HepG2 (cell line): ENCODE measurements at regions not wholly inside any gene's neighbourhood (a gene's known extent, or its start where the extent isn't known, plus 50 kb on each side); places are given as distances from the start of the nearest gene placed in this dataset.

ENCODE experiments used
- ATAC-seq: fragments of 200-7000 bp; cut with Tn5 transposase; 3 replicates; pipeline ENCODE4 v1.9.1; 2020; ENCODE audit warnings: mild to moderate bottlenecking, moderate library complexity
- BruUV-seq: library from RNA; stranded (reverse); fragments of 400-500 nt; replicated peaks from 2 replicates; lab custom pipeline; 2021; lab: Mats Ljungman, UMichigan
- CTCF ChIA-PET: fragments of 300-600 bp; formaldehyde crosslinking; extraction: SDS; loops from one replicate; lab custom pipeline; 2021; ENCODE audit warnings: low total read pairs, inconsistent platforms, low intra/inter-chr PET ratio; lab: Yijun Ruan, JAX
- POLR2A ChIA-PET: fragments of 350-600 bp; sonication (Branson Sonifier 250); formaldehyde crosslinking; loops from one replicate; lab custom pipeline; 2020; ENCODE audit warnings: antibody characterized with exemption, inconsistent platforms; lab: Yijun Ruan, JAX
- DNase-seq: peaks from one replicate; pipeline ENCODE4 v3.0.0-alpha.2; 2015; ENCODE audit warnings: low spot score
- FAIRE-seq: peaks from 3 replicates; lab custom pipeline; 2011; peaks lifted over from hg19 to GRCh38; lab: Jason Lieb, UNC
- H2AFZ ChIP-seq: one replicate; pipeline ENCODE4 v1.6.1; 2011; ENCODE audit warnings: low read length, inconsistent platforms
- H3K27ac ChIP-seq: fragments of 300-600 bp; 3 replicates; pipeline ENCODE4 v1.8.0; 2011; ENCODE audit warnings: mixed run types, mild to moderate bottlenecking, mixed read lengths, low read length, inconsistent platforms; ENCODE audit not compliant: insufficient read depth; ENCODE audit errors: extremely low read length
- H3K27me3 ChIP-seq, 2 experiments: fragments of 200-600 bp in 1 of 2; 2 replicates in 1 of 2; 3 replicates in 1 of 2; pipeline versions ENCODE4 v1.6.0 to v1.8.0; 2011; ENCODE audit warnings: low read length in 2 of 2, mild to moderate bottlenecking in 2 of 2, moderate library complexity in 2 of 2, inconsistent platforms in 1 of 2; ENCODE audit not compliant: insufficient read depth in 2 of 2, control insufficient read depth in 1 of 2
- H3K36me3 ChIP-seq, 2 experiments: fragments of 200-600 bp in 1 of 2; replicated peaks in 1 of 2; 2 replicates in 1 of 2; 3 replicates in 1 of 2; pipeline versions ENCODE4 v1.5.1 to v1.8.0; 2011; ENCODE audit warnings: low read length in 2 of 2, inconsistent platforms in 1 of 2; ENCODE audit not compliant: insufficient read depth in 2 of 2, control insufficient read depth in 1 of 2
- H3K4me1 ChIP-seq: 2 replicates; pipeline ENCODE4 v1.5.1; 2012; ENCODE audit warnings: low read length, inconsistent platforms; ENCODE audit not compliant: insufficient read depth
- H3K4me2 ChIP-seq: 2 replicates; pipeline ENCODE4 v1.6.0; 2011; ENCODE audit warnings: low read depth, low read length, inconsistent platforms
- H3K4me3 ChIP-seq, 3 experiments: fragments of 200-600 bp in 1 of 3; sonication (generic), shearing (Covaris generic) in 1 of 3; replicated peaks in 1 of 3; 2 replicates each; pipeline ENCODE4 v1.5.1; 2011 to 2016; ENCODE audit warnings: low read length in 3 of 3, inconsistent platforms in 2 of 3, low read depth in 2 of 3, mild to moderate bottlenecking in 2 of 3, control low read depth in 1 of 3, mixed read lengths in 1 of 3; ENCODE audit not compliant: insufficient read depth in 1 of 3
- H3K79me2 ChIP-seq: one replicate; pipeline ENCODE4 v1.6.1; 2011; ENCODE audit warnings: low read length, inconsistent platforms; ENCODE audit not compliant: insufficient read depth
- H3K9ac ChIP-seq: 2 replicates; pipeline ENCODE4 v1.6.0; 2011; ENCODE audit warnings: mild to moderate bottlenecking, low read depth, low read length, inconsistent platforms; ENCODE audit not compliant: insufficient read depth
- H3K9me3 ChIP-seq: 2 replicates; pipeline ENCODE4 v1.5.1; 2012; ENCODE audit warnings: mild to moderate bottlenecking, low read length
- H4K20me1 ChIP-seq: 2 replicates; pipeline ENCODE4 v1.6.0; 2011; ENCODE audit warnings: inconsistent platforms, mild to moderate bottlenecking, low read length, moderate library complexity; ENCODE audit not compliant: insufficient read depth
- DR1 ChIP-seq: sonication (generic); formaldehyde crosslinking; IDR thresholded peaks from 2 replicates; pipeline ENCODE4 v1.8.0; 2021; ENCODE audit warnings: mild to moderate bottlenecking, missing genetic modification reagents, inconsistent platforms
- KDM3A ChIP-seq: IDR thresholded peaks from 2 replicates; pipeline ENCODE4 v1.6.1; 2018; ENCODE audit warnings: low read depth, missing compliant biosample characterization
- REST ChIP-seq, 2 experiments: IDR thresholded peaks; 2 replicates each; pipeline ENCODE4 v1.6.1; 2011 to 2012; ENCODE audit warnings: low read length in 2 of 2, borderline replicate concordance in 1 of 2, low read depth in 1 of 2, mild to moderate bottlenecking in 1 of 2, moderate library complexity in 1 of 2
- SALL1 ChIP-seq: sonication (generic); formaldehyde crosslinking; IDR thresholded peaks from 2 replicates; pipeline ENCODE4 v1.8.0; 2022; ENCODE audit warnings: mild to moderate bottlenecking, missing genetic modification reagents
- SP140L ChIP-seq: sonication (generic); formaldehyde crosslinking; IDR thresholded peaks from 2 replicates; pipeline ENCODE4 v1.4.0; 2020; ENCODE audit warnings: missing genetic modification reagents, borderline replicate concordance
- ZNF12 ChIP-seq: sonication (generic); formaldehyde crosslinking; IDR thresholded peaks from 2 replicates; pipeline ENCODE4 v1.5.0; 2020; ENCODE audit warnings: missing genetic modification reagents
- ZNF564 ChIP-seq: sonication (generic); formaldehyde crosslinking; IDR thresholded peaks from 2 replicates; pipeline ENCODE4 v1.8.1; 2023; ENCODE audit warnings: mild to moderate bottlenecking, missing genetic modification reagents
- ZNF616 ChIP-seq: sonication (generic); formaldehyde crosslinking; IDR thresholded peaks from 2 replicates; pipeline ENCODE4 v1.5.0; 2020; ENCODE audit warnings: low read depth, mild to moderate bottlenecking, missing genetic modification reagents
- WGBS: methylation state at CpG from one replicate; pipeline ENCODE4 v1.1.6; 2017; ENCODE audit warnings: low lambda C conversion rate; 5-methylcytosine and 5-hydroxymethylcytosine counted together
- in situ Hi-C: cut with HindIII; loops from 2 replicates; pipeline ENCODE4 v1.10.0; 2017; ENCODE audit warnings: low pct_unique_long_range_greater_than_20kb; ENCODE audit not compliant: extremely low pct_ligation_motif_present
- intact Hi-C: fragments of 100-400 bp; cut with micrococcal nuclease; formaldehyde crosslinking; loops from one replicate; pipeline ENCODE4 v1.10.0; 2022; ENCODE audit not compliant: unreplicated experiment

- no peak overlapping the region for H2AFZ ChIP-seq
- H3K79me2 ChIP-seq = no peaks in the 10 kb centered on the region
- no peak overlapping the region for H3K4me3 ChIP-seq
- BruUV-seq = no TSS peak
- CTCF ChIA-PET = no interaction called here
- peaks cover 28% of the 10 kb centered on the region for H3K4me1 ChIP-seq
- H3K27ac ChIP-seq = no peak overlapping the region
- H3K36me3 ChIP-seq = no peaks in the 10 kb centered on the region
- in situ Hi-C loops (loop anchor here (10.0 kb wide), 1 partner anchor 792 kb away; no protein-coding TSS in a partner anchor), intact Hi-C loops (no loop called here)
- peaks cover under 1% of the 10 kb centered on the region; the same call in 1 of the 2 replicates for H3K9me3 ChIP-seq
- H4K20me1 ChIP-seq = no peaks in the 10 kb centered on the region
- no peak for ATAC-seq
- H3K4me2 ChIP-seq = no peak overlapping the region
- TF ChIP-seq ZNF616 (CRISPR knock-in tag) = no peak
- no peak for TF ChIP-seq ZNF564 (CRISPR knock-in tag)
- TF ChIP-seq KDM3A (CRISPR knock-in tag) = no peak
- TF ChIP-seq DR1 (CRISPR knock-in tag) = no peak
- no peak for TF ChIP-seq ZNF12 (CRISPR knock-in tag)
- TF ChIP-seq REST (IDR thresholded peaks at IDR 0.05; ENCODE audit: borderline replicate concordance in 1 of 2, low read depth in 1 of 2, low read length in 2 of 2) = no peak
- TF ChIP-seq SALL1 (CRISPR knock-in tag) = no peak
- no peak for TF ChIP-seq SP140L (CRISPR knock-in tag)
- POLR2A ChIA-PET = no interaction called here
- no peak for DNase-seq
- peaks cover 0 to 12% of the 10 kb centered on the region in 2 experiments; a peak in 1 of 5 replicates for H3K27me3 ChIP-seq
- no peak overlapping the region for H3K9ac ChIP-seq
- 72% methylated on average over 3 of the region's 3 CpGs for WGBS
- no peak for FAIRE-seq
Measured at GRCh38 chr5:38197118-38197517, 61.2 kb upstream of the EGFLAM start.
